ENCODE measurements at regions not wholly inside any gene's neighbourhood (a gene's known extent, or its start where the extent isn't known, plus 50 kb on each side); places are given as distances from the start of the nearest gene placed in this dataset.

- POLR2A ChIA-PET, result no interaction called here
- intact Hi-C loops (cut with micrococcal nuclease; ENCODE audit: unreplicated experiment), result no loop called here
- no peak overlapping the region for H2AFZ ChIP-seq (ENCODE audit: low read length)
- ATAC-seq, result no peak
- no peaks in the 10 kb centered on the region for H3K4me1 ChIP-seq (ENCODE audit: insufficient read depth, low read length)
- no peak overlapping the region for H3K4me2 ChIP-seq (ENCODE audit: low read depth, low read length)
- H3K27me3 ChIP-seq (ENCODE audit: control insufficient read depth in 1 of 2, insufficient read depth in 2 of 2, low read length in 2 of 2), result no peaks in the 10 kb centered on the region
- no peaks in the 10 kb centered on the region for H3K79me2 ChIP-seq (ENCODE audit: insufficient read depth, low read length)
- CTCF ChIA-PET (ENCODE audit: low intra/inter-chr PET ratio, low total read pairs), result no interaction called here
- FAIRE-seq, result no peak
- in situ Hi-C loops (cut with HindIII; ENCODE audit: extremely low pct_ligation_motif_present, low pct_unique_long_range_greater_than_20kb), result no loop called here
- WGBS (ENCODE audit: low lambda C conversion rate), result 7% methylated on average over 1 of the region's 1 CpG
- H3K9ac ChIP-seq (ENCODE audit: insufficient read depth, low read depth, low read length), result no peak overlapping the region
- no peaks in the 10 kb centered on the region for H4K20me1 ChIP-seq (ENCODE audit: insufficient read depth, low read length)
- H3K27ac ChIP-seq (ENCODE audit: extremely low read length, insufficient read depth, low read length), result no peak overlapping the region
- H3K9me3 ChIP-seq (ENCODE audit: low read length), result no peaks in the 10 kb centered on the region
- DNase-seq (ENCODE audit: low spot score), result no peak
- no peak overlapping the region for H3K4me3 ChIP-seq (replicated peaks in 1 of 3; ENCODE audit: insufficient read depth in 1 of 3, low read depth in 2 of 3, low read length in 3 of 3)
- no peaks in the 10 kb centered on the region for H3K36me3 ChIP-seq (replicated peaks in 1 of 2; ENCODE audit: control insufficient read depth in 1 of 2, insufficient read depth in 2 of 2, low read length in 2 of 2)
- no TSS peak for BruUV-seq (replicated peaks)
- TF ChIP-seq SP2 (CRISPR knock-in tag; IDR thresholded peaks at IDR 0.05), result no peak
- TF ChIP-seq, protein P1, sequence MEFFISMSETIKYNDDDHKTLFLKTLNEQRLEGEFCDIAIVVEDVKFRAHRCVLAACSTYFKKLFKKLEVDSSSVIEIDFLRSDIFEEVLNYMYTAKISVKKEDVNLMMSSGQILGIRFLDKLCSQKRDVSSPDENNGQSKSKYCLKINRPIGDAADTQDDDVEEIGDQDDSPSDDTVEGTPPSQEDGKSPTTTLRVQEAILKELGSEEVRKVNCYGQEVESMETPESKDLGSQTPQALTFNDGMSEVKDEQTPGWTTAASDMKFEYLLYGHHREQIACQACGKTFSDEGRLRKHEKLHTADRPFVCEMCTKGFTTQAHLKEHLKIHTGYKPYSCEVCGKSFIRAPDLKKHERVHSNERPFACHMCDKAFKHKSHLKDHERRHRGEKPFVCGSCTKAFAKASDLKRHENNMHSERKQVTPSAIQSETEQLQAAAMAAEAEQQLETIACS (CRISPR knock-in tag; IDR thresholded peaks at IDR 0.05), result no peak
- no peak for TF ChIP-seq ZNF503 (CRISPR knock-in tag; IDR thresholded peaks at IDR 0.05)
- no peak for TF ChIP-seq HMGA1 (CRISPR knock-in tag; conservative IDR thresholded peaks at IDR 0.05)
- TF ChIP-seq, protein P2, sequence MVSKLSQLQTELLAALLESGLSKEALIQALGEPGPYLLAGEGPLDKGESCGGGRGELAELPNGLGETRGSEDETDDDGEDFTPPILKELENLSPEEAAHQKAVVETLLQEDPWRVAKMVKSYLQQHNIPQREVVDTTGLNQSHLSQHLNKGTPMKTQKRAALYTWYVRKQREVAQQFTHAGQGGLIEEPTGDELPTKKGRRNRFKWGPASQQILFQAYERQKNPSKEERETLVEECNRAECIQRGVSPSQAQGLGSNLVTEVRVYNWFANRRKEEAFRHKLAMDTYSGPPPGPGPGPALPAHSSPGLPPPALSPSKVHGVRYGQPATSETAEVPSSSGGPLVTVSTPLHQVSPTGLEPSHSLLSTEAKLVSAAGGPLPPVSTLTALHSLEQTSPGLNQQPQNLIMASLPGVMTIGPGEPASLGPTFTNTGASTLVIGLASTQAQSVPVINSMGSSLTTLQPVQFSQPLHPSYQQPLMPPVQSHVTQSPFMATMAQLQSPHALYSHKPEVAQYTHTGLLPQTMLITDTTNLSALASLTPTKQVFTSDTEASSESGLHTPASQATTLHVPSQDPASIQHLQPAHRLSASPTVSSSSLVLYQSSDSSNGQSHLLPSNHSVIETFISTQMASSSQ (IDR thresholded peaks at IDR 0.05; ENCODE audit: low read depth), result no peak
- TF ChIP-seq, protein P2 (CRISPR knock-in tag; IDR thresholded peaks at IDR 0.05; ENCODE audit: borderline replicate concordance), result no peak
- no peak for TF ChIP-seq ZBTB7B (CRISPR knock-in tag; IDR thresholded peaks at IDR 0.05)
- TF ChIP-seq ZNF251 (CRISPR knock-in tag; IDR thresholded peaks at IDR 0.05), result no peak
- no peak for TF ChIP-seq ZBTB40 (IDR thresholded peaks at IDR 0.05)
- no peak for TF ChIP-seq ZBTB40 (CRISPR knock-in tag; IDR thresholded peaks at IDR 0.05)
Observed at GRCh38 chr2:213205944-213206343, 54.5 kb upstream of the IKZF2 start.
